Ascending aorta (tissue), 2 donors: ENCODE measurements at regions not wholly inside any gene's neighbourhood (a gene's known extent, or its start where the extent isn't known, plus 50 kb on each side); places are given as distances from the start of the nearest gene placed in this dataset.

Source experiments
- DNase-seq, 2 donors: peaks; one replicate each; pipeline ENCODE4 v3.0.0-alpha.2; 2019; ENCODE audit warnings: low spot score in 2 of 2
- H3K27ac ChIP-seq, 2 donors: fragments of 200-600 bp; sonication (generic); one replicate each; pipeline ENCODE4 v1.5.1; 2016 to 2017; ENCODE audit warnings: mild to moderate bottlenecking in 1 of 2
- H3K27me3 ChIP-seq: fragments of 200-600 bp; sonication (generic); one replicate; pipeline ENCODE4 v1.5.1; 2017
- H3K36me3 ChIP-seq, 2 donors: fragments of 200-600 bp; sonication (generic); one replicate each; pipeline ENCODE4 v1.5.1; 2016
- H3K4me1 ChIP-seq, 2 donors: fragments of 200-600 bp; sonication (generic); one replicate each; pipeline ENCODE4 v1.5.1; 2016 to 2017; ENCODE audit warnings: mild to moderate bottlenecking in 1 of 2
- H3K4me3 ChIP-seq, 2 donors: fragments of 200-600 bp; sonication (generic); one replicate each; pipeline ENCODE4 v1.5.1; 2016 to 2017; ENCODE audit warnings: mild to moderate bottlenecking in 1 of 2
- H3K9me3 ChIP-seq, 2 donors: fragments of 200-600 bp; sonication (generic); one replicate each; pipeline ENCODE4 v1.5.1; 2016
- intact Hi-C: fragments of 100-400 bp; cut with DNase I; formaldehyde crosslinking; loops from one replicate; pipeline ENCODE4 v1.15.1; 2023
- TF ChIP-seq, protein P1 (sequence below), 3 experiments: fragments of 200-600 bp in 2 of 3; fragments of 450-650 bp in 1 of 3; sonication (generic) in 2 of 3; IDR thresholded peaks; one replicate each; pipeline ENCODE4 v1.5.1; 2016 to 2019; ENCODE audit warnings: antibody characterized with exemption in 3 of 3, mild to moderate bottlenecking in 1 of 3, moderate library complexity in 1 of 3

DNA sequence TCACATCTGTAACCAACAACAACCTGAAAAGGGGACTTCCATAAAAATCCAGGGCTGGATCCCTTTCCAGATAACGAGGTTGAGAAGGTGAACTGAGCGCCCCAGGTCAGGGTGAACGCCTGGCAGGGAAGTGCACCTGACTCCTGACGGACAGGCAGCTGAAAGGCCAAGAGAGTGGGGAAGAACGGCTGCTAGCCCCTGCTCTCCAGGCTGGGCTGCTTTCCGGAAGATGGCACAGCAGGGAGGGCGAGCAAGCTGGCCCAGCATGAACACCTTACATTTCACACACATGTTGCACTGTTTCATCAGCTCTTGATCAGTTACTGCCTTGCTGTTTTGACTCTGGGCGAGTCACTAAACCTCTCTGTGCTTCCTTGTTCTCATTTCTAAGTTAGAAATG lies 127.2 kb upstream of the IQSEC1 start:
- intact Hi-C loops: no loop called here
- TF ChIP-seq, protein P1, sequence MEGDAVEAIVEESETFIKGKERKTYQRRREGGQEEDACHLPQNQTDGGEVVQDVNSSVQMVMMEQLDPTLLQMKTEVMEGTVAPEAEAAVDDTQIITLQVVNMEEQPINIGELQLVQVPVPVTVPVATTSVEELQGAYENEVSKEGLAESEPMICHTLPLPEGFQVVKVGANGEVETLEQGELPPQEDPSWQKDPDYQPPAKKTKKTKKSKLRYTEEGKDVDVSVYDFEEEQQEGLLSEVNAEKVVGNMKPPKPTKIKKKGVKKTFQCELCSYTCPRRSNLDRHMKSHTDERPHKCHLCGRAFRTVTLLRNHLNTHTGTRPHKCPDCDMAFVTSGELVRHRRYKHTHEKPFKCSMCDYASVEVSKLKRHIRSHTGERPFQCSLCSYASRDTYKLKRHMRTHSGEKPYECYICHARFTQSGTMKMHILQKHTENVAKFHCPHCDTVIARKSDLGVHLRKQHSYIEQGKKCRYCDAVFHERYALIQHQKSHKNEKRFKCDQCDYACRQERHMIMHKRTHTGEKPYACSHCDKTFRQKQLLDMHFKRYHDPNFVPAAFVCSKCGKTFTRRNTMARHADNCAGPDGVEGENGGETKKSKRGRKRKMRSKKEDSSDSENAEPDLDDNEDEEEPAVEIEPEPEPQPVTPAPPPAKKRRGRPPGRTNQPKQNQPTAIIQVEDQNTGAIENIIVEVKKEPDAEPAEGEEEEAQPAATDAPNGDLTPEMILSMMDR (IDR thresholded peaks at IDR 0.05): no peak
- Histone ChIP-seq H3K4me3 (no peak overlapping the region), H3K9me3 (no peaks in the 10 kb centered on the region), H3K36me3 (no peaks in the 10 kb centered on the region), H3K27me3 (no peaks in the 10 kb centered on the region), H3K27ac (no peak overlapping the region), H3K4me1 (no peaks in the 10 kb centered on the region)
- DNase-seq: no peak

DNA sequence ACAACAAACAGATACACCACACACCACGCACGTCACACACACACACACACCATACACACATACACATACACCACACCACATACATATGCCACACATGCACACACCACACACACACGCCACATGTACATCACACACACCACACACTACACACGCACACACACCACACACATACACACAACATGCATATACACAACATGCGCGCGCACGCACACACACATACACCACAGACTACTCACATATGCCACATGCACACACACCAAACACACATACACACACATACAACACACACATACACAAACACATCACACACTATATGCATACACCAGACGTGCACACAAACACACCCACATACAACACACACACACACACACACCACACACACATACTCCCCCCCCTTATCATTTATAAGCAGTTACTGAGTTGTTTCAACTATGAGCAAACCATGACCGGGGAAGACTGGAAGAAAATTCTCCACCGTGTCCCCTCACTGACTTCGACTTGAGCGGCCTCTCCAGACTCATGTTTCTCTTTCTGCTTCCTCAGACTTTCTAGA lies 126.7 kb upstream of the IQSEC1 start:
- no peaks in the 10 kb centered on the region for H3K36me3 ChIP-seq
- no peak overlapping the region for H3K27ac ChIP-seq
- intact Hi-C loops: no loop called here
- no peaks in the 10 kb centered on the region for H3K27me3 ChIP-seq
- TF ChIP-seq, protein P1 (IDR thresholded peaks at IDR 0.05): no peak
- no peaks in the 10 kb centered on the region for H3K4me1 ChIP-seq
- H3K4me3 ChIP-seq: no peak overlapping the region
- no peaks in the 10 kb centered on the region for H3K9me3 ChIP-seq
- DNase-seq: no peak

DNA sequence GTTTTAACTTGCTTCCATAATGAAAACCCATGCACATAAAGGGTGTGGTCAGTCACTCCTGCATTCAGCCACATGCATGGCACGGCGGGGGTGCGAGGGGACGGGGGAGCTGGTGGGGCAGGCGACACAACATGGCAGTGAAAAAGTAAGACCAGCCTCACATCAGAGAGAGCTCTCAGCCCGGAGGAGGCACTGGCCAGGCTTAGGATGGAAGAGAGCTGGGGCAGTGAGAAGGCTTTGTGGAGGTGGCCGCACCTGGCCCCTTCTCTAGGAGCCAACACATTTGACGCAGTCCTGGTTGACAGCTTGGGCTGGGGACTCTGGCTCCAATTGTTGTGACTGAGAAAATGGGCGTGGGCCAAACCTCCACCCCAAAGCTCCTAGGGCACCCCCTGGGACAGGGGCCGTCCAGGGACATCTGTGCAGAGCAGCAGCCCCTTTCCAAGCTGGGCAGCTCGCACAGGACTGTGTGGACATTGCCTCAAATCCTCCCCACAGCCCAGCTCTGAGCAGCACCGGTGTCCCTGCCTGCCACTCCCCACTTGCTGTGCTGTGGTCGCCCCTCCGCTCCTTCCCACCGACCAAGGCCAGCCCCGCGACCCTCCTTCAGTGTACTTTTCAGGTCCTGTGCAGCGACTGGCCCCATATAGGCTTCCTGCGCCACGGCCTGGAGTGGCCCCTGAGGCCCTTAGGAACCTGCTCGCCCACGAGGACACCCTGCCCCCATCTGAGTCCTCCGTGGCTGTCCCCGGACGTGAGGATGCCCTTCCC lies 126.0 kb upstream of the IQSEC1 start:
- no peak overlapping the region for H3K27ac ChIP-seq
- no peaks in the 10 kb centered on the region for H3K27me3 ChIP-seq
- no peaks in the 10 kb centered on the region for H3K9me3 ChIP-seq
- H3K4me1 ChIP-seq: no peaks in the 10 kb centered on the region
- DNase-seq: no peak
- intact Hi-C loops: no loop called here
- TF ChIP-seq, protein P1 (IDR thresholded peaks at IDR 0.05): no peak
- H3K4me3 ChIP-seq: no peak overlapping the region
- H3K36me3 ChIP-seq: no peaks in the 10 kb centered on the region

DNA sequence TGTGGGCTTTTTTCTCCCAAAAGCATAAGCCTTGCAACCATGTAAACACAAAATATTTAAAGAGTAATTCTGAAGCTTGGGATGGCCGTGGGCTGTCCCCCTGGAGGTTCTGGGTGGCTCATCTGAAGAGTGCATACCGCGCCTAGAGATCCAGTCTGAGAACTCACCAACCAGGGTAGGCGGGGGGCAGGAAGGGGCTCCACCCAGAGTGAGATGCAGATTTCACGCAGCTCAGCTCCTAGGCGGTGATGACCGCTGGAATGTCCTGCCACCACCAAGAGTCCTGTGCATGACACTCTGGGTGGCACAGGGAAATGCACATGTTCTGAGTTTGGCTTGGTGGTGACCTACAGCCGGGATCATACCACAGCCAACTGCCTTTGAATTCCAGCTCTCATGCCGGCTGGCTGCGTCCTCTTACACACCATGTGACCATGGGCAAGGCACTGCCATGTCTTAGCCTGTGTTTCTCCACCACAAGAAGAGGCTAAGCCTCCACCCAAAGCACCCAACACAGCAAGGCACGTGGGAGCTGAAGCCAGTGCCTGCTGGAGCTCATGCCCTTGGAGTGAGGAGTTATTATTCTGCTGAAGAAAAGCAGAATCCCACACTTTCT lies 125.1 kb upstream of the IQSEC1 start:
- DNase-seq: no peak
- Histone ChIP-seq H3K36me3 (no peaks in the 10 kb centered on the region), H3K27ac (no peak overlapping the region), H3K27me3 (no peaks in the 10 kb centered on the region), H3K4me1 (no peaks in the 10 kb centered on the region), H3K4me3 (no peak overlapping the region), H3K9me3 (no peaks in the 10 kb centered on the region)
- TF ChIP-seq, protein P1 (IDR thresholded peaks at IDR 0.05): no peak
- intact Hi-C loops: no loop called here

DNA sequence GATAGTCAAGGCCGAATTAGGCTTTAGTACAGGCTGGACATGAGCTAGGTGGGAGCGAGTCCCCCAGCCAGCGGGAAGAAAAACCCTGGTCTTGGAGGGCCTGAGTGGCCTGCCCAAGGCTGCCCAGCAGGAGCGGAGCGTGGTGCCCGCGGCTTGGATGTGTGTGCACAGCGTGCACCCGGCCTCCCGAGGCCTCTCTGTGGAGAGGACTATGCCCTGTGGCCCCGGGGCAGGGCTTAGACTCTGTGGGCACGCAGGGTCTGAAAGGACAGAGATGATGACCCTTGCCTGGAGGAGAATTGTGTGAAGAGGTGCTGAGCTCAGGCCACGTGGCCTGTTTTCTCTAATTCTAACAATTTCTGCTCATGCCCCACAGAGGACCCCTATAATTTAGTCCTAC lies 124.6 kb upstream of the IQSEC1 start:
- Histone ChIP-seq H3K4me3 (no peak overlapping the region), H3K36me3 (no peaks in the 10 kb centered on the region), H3K9me3 (no peaks in the 10 kb centered on the region), H3K4me1 (no peaks in the 10 kb centered on the region), H3K27ac (no peak overlapping the region), H3K27me3 (no peaks in the 10 kb centered on the region)
- DNase-seq: no peak
- intact Hi-C loops: no loop called here
- TF ChIP-seq, protein P1 (IDR thresholded peaks at IDR 0.05): no peak
